Stimulated activated CD4-positive, alpha-beta T cell treated with anti-CD3 and anti-CD28 coated beads, Interleukin-4, amount 100 ng/mL, for 24 hours (primary cell): ENCODE measurements at regions not wholly inside any gene's neighbourhood (a gene's known extent, or its start where the extent isn't known, plus 50 kb on each side); places are given as distances from the start of the nearest gene placed in this dataset.

Source experiments
- DNase-seq: peaks from one replicate; pipeline ENCODE4 v3.0.0-alpha.2; 2020

GRCh38 chr9:20037699-20038098 is 248.9 kb upstream of the SLC24A2 start:
- DNase-seq: no peak

- DNase-seq: no peak
Measured at GRCh38 chr9:20033511-20033910, 244.7 kb upstream of the SLC24A2 start.

- no peak for DNase-seq
Measured at GRCh38 chr9:20032413-20033006, 243.7 kb upstream of the SLC24A2 start.

DNA sequence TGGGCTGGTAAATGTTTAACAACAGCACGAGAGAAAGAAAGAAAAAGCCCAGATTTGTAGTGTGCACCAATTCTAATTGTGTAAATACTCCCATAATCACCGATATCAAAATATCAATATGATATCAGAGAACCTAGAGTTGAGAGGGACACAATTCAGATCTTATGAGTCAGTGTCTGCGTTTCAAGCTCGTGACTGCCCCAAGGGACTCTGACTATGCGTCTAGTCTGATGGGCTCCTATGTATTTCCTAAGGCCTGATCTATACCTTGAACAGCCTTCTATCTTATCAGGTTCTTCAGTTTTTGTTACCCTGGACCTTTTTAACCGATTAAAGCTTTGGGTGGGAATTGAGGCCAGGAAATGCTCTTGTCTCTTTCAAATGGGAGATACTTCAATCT is 243.0 kb upstream of the SLC24A2 start:
- no peak for DNase-seq

GRCh38 chr9:20030671-20031070 is 241.8 kb upstream of the SLC24A2 start:
- DNase-seq: no peak

DNA sequence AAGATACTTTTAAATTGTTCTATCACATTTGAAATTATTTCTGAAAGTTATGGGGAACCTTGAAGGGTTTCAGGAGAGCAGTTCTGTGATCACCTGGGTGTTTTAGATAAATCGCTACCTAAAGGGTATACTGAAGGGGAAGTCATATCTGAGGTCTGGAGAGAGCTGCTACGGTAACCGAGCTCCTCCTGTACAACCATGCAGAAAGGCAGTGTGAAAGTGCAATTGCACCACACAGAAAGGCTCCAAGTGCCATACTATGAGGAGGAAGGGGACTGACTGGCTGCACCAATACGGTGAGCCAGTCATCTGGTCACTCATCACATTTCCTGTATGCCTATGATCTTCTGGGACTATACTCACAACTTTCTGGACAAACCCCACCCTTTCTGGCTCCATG is 241.4 kb upstream of the SLC24A2 start:
- no peak for DNase-seq

- no peak for DNase-seq
Measured at GRCh38 chr9:20028849-20029231, 240.0 kb upstream of the SLC24A2 start.

DNA sequence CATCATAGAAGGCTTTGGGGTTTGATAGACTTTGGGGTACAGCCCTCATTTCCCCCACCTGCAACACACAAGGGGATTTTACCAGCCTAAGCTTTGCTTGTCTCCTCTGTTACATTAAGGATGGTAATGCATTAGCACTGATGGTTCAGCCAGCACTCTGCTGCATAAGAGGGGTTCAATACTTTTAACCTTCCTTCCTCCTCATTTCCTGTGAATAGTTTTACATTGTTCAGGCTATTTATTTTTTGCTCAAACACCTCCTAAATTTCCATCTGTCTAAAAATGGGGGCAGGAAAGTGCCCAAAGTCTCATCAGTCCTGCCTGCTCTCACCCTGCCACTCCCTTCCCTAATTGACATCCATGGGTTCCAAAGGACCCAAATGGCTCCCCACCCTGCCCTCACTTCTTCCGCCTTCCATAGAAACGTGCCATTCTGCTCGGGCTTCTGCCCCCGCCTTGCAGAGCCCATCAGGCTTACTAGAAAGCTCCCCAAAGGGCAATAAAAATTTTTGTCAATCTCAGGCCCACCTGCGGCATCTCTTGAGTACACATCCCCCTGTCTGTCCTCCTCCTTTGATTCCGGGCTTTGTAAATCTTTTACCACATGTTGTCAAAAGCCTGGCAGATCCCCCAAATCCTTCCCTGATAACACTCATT is 239.5 kb upstream of the SLC24A2 start:
- no peak for DNase-seq

DNA sequence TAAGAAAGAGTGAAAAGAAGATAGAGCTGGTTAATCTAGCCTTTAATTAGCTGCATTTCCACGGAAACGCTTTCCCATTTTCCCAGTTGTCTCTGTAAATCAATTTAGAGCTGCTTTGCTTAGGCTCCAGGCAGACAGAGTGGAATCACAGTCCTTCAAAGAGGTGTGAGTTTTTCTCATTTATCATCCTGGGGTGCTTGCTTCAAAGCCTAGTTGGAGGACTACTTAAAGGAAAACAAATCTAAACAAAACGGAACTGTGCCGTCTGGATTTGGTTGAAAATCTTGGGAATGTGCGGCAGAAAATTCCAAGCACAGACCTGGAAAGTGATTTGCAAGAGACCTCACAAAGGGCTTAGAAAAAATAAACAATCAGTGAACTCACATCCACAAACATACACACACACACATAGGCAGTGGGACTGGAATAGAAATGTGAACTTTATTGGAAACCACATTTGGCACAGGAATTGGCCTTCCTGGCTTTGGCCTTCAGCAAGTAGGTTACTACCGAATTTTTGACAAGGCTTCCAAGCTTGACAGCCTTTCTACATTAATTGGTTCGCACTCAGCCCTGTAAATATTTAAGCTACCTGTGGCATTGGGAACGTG is 235.2 kb upstream of the SLC24A2 start:
- no peak for DNase-seq

GRCh38 chr9:20023210-20023905 is 234.5 kb upstream of the SLC24A2 start:
- DNase-seq: no peak

DNA sequence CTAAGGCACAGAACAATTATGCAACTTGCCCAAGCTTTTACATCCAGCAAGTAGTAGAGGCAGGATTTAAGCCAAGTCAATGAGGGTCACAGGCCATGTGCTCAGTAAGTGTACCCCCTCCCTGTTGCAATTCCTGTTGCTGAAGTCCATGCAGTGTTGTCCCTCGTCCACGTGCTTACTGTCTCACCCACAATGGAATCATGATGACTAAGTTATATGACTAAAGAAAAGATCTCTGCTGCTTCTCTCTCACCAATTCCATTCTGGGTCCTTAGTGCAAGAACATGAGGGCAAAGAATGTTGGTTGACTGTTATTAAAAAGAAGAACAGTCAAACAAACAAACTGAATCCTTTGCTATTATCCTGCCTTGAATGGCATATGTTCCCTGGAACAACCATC is 233.6 kb upstream of the SLC24A2 start:
- DNase-seq: no peak

- DNase-seq: no peak
Measured at GRCh38 chr9:20016611-20017010, 227.8 kb upstream of the SLC24A2 start.

DNA sequence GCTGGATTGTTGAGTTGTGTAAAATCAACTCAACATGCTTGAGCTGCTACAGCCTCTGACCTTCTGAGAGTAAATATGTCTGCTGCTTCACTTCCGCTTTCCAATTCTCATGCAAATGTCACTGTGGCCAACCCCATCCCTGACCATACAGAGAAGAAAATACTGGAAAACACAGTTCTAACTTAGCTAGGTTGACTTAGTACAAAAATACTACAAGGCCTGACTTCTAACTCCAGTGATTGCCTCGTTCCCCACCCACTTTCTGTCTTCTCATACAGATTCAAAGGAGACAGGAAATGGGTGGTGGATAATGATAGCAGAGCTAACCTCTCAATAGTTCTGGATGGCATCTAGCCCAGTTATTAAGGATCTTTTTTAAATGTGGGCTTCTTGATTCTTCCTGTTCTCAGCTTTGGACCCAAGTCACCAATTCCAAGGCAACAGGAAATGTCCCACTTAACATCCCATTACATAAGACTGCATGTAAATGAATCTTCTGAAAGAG is 226.6 kb upstream of the SLC24A2 start:
- no peak for DNase-seq

GRCh38 chr9:20014168-20014567 is 225.3 kb upstream of the SLC24A2 start:
- DNase-seq: no peak

DNA sequence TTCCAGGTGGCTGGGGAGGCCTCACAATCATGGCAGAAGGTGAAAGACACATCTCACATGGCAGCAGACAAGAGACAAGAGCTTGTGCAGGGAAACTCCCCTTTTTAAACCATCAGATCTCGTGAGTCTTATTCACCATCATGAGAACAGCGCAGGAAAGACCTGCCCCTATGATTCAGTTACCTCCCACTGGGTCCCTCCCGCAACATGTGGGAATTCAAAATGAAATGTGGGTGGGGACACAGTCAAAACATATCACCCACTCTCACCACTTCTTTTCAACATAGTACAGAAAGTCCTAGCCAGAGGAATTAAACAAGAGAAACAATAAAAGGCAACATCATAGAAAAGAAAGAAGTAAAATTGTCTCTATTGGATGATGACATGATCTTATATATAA is 223.4 kb upstream of the SLC24A2 start:
- DNase-seq: peak; percentile 51

DNA sequence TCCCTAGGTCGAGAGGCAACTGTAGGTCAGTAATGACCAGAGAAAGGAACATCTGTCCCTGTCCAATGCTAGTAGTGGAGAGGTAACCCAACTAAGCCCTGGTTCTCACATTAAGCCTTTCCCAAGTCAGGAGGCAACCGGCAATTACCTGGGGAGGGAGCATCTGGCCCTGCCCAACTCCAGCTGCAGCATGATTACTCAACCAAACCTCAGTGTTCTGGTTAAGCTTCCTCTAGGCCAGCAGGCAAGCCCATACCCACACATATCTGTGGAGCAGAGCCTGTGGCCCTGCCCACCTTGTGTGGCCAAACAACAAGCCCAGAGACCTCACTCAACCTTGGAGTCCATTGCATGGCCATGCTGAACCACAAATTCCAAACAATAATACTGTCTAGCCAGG is 220.8 kb upstream of the SLC24A2 start:
- DNase-seq: no peak

GRCh38 chr9:20002011-20002410 is 213.2 kb upstream of the SLC24A2 start:
- DNase-seq: no peak

DNA sequence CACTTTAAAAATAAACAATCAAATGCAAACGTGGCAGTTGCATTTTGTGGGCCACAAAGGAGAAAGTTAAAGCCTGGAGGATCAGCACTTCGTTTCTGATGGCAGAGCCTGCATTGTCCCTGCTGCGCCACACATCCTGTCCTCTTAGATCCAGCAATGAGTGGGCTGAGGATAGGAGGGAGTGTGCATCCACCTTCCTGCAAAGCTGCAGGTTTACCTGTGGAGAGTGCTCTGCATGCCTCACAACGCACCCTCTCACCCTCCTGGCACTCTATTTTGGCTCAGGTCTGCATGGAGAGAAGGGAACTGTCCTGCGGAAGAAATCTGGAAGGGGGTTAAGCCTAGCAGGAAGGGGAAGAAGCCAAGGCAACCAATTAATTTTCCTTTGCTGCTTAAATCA is 212.2 kb upstream of the SLC24A2 start:
- DNase-seq: no peak

GRCh38 chr9:19999491-20000057 is 210.7 kb upstream of the SLC24A2 start:
- DNase-seq: peak; percentile 77

DNA sequence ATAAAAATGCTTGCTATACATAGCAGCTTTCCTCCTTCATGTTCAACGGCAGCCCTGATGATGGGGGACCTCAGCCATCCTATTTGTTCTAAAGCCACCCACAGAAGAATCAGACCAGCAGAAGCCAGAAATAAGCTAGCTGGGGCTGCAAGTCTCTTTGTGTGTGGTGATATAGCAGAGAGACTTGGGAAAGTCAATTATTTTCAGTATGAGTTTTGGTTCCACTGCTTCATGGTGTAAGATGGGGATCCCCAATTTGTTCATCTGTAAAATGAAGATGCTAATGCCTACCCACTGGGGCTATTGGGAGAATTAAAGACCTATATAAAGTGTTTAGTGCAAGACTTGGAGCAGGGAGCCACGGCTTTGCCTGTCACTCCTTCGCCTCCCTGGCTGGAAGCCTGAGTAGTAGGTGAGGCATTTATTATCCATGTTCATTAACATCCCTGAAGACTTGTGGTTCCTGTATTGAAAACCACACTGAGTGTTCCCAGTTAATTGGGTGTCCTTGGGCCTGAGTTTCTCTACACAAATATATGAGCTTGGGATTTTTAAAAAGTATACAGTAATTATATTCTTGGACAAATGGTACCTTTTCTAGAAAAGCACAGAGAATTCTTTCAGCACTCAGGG is 210.1 kb upstream of the SLC24A2 start:
- no peak for DNase-seq

- DNase-seq: peak; percentile 18
Measured at GRCh38 chr9:19998153-19998552, 209.3 kb upstream of the SLC24A2 start.

DNA sequence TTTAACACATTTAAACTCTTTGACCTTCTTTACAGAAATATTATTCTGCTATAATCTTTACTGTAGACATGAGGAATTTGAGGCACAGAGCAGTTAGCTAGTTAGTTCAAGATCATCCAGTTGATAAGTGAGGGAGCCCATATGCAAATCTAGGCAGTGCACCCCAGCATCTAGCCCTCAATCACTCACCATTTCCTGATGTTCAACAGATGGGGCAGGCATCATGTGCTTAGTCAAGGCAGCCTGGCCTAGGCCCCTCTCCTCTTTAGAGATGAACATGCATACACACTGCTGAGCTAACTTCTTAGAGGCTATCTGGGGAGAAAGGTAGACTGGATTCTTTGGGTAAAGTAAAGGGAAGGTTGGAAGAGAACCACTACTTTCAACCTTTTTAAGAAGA is 206.8 kb upstream of the SLC24A2 start:
- DNase-seq: no peak

- no peak for DNase-seq
Measured at GRCh38 chr9:19994296-19994695, 205.5 kb upstream of the SLC24A2 start.
